GM18520 (cell line): ENCODE measurements at regions not wholly inside any gene's neighbourhood (a gene's known extent, or its start where the extent isn't known, plus 50 kb on each side); places are given as distances from the start of the nearest gene placed in this dataset.
"Not testable (repeated sequence)": the region's sequence is repeated elsewhere in the genome, so short reads cannot be mapped to it uniquely, and the experiment has no call there.

Experiments used
- ATAC-seq: cut with Tn5 transposase; IDR thresholded peaks from one replicate; pipeline ENCODE4 v1.9.1; 2021; ENCODE audit not compliant: unreplicated experiment

- ATAC-seq, result no peak
Measured at GRCh38 chr1:209132736-209133467, 450.6 kb upstream of the CAMK1G start.

- ATAC-seq, result peak; percentile 73
Measured at GRCh38 chr1:209134001-209134400, 449.5 kb upstream of the CAMK1G start.

- ATAC-seq, result no peak
Measured at GRCh38 chr1:209143916-209144315, 439.6 kb upstream of the CAMK1G start.

GRCh38 chr1:209150114-209150513 lies 433.4 kb upstream of the CAMK1G start:
- ATAC-seq, result no peak

- ATAC-seq, result no peak
Measured at GRCh38 chr1:209153411-209153810, 430.1 kb upstream of the CAMK1G start.

- no peak for ATAC-seq
Measured at GRCh38 chr1:209154912-209155311, 428.6 kb upstream of the CAMK1G start.

GRCh38 chr1:209155546-209155945 lies 428.0 kb upstream of the CAMK1G start:
- no peak for ATAC-seq

- no peak for ATAC-seq
Measured at GRCh38 chr1:209156991-209157390, 426.5 kb upstream of the CAMK1G start.

GRCh38 chr1:209157546-209158249 lies 425.8 kb upstream of the CAMK1G start:
- no peak for ATAC-seq

GRCh38 chr1:209158851-209159250 lies 424.7 kb upstream of the CAMK1G start:
- ATAC-seq, result no peak

- ATAC-seq, result no peak
Measured at GRCh38 chr1:209160230-209160629, 423.3 kb upstream of the CAMK1G start.

GRCh38 chr1:209162651-209163050 lies 420.9 kb upstream of the CAMK1G start:
- ATAC-seq, result no peak

- no peak for ATAC-seq
Measured at GRCh38 chr1:209168204-209168603, 415.3 kb upstream of the CAMK1G start.

- no peak for ATAC-seq
Measured at GRCh38 chr1:209171151-209171550, 412.4 kb upstream of the CAMK1G start.

GRCh38 chr1:209172286-209172685 lies 411.2 kb upstream of the CAMK1G start:
- no peak for ATAC-seq

- not testable (repeated sequence) for ATAC-seq
Measured at GRCh38 chr1:209172792-209173542, 410.5 kb upstream of the CAMK1G start.

- ATAC-seq, result not testable (repeated sequence)
Measured at GRCh38 chr1:209173796-209174195, 409.7 kb upstream of the CAMK1G start.

GRCh38 chr1:209176866-209177430 lies 406.6 kb upstream of the CAMK1G start:
- ATAC-seq, result no peak

- no peak for ATAC-seq
Measured at GRCh38 chr1:209183195-209183594, 400.3 kb upstream of the CAMK1G start.

GRCh38 chr1:209187589-209187988 lies 395.9 kb upstream of the CAMK1G start:
- ATAC-seq, result no peak

- ATAC-seq, result no peak
Measured at GRCh38 chr1:209190591-209191261, 392.8 kb upstream of the CAMK1G start.
